Activated naive CD8-positive, alpha-beta T cell treated with anti-CD3 and anti-CD28 coated beads, Interleukin-2, amount 50 U/mL, for 24 hours (primary cell): ENCODE measurements at regions not wholly inside any gene's neighbourhood (a gene's known extent, or its start where the extent isn't known, plus 50 kb on each side); places are given as distances from the start of the nearest gene placed in this dataset.
"Not testable (repeated sequence)": the region's sequence is repeated elsewhere in the genome, so short reads cannot be mapped to it uniquely, and the experiment has no call there.

Experiments used
- ATAC-seq: fragments of 150-1000 bp; cut with Tn5 transposase; one replicate; pipeline ENCODE4 v1.10.0; 2021
- DNase-seq: peaks from one replicate; pipeline ENCODE4 v3.0.0; 2021
- H3K27ac Mint-ChIP-seq: one replicate; pipeline ENCODE4 v1.8.0; 2021; ENCODE audit warnings: mild to moderate bottlenecking, mixed read lengths
- H3K27me3 Mint-ChIP-seq: one replicate; pipeline ENCODE4 v1.8.0; 2021; ENCODE audit warnings: mixed read lengths
- H3K36me3 Mint-ChIP-seq: one replicate; pipeline ENCODE4 v1.8.0; 2021; ENCODE audit warnings: low read depth, mixed read lengths
- H3K4me1 Mint-ChIP-seq: one replicate; pipeline ENCODE4 v1.8.0; 2021; ENCODE audit warnings: mixed read lengths
- H3K4me3 Mint-ChIP-seq: one replicate; pipeline ENCODE4 v1.8.0; 2021; ENCODE audit warnings: mild to moderate bottlenecking, moderate library complexity, mixed read lengths
- H3K9me3 Mint-ChIP-seq: one replicate; pipeline ENCODE4 v1.8.0; 2021; ENCODE audit warnings: mixed read lengths

- H3K36me3 Mint-ChIP-seq, DNase-seq, H3K9me3 Mint-ChIP-seq, H3K27ac Mint-ChIP-seq, H3K27me3 Mint-ChIP-seq, ATAC-seq, H3K4me1 Mint-ChIP-seq, H3K4me3 Mint-ChIP-seq: not testable (repeated sequence)
Measured at GRCh38 chr2:90226465-90227072, 1535.1 kb downstream of the RPIA start.

GRCh38 chr2:90231199-90231598, 1539.7 kb downstream of the RPIA start:
- not testable (repeated sequence) for DNase-seq, H3K27ac Mint-ChIP-seq, ATAC-seq, H3K4me3 Mint-ChIP-seq, H3K36me3 Mint-ChIP-seq, H3K4me1 Mint-ChIP-seq, H3K9me3 Mint-ChIP-seq, H3K27me3 Mint-ChIP-seq

GRCh38 chr2:90235452-90235851, 1544.0 kb downstream of the RPIA start:
- H3K27me3 Mint-ChIP-seq, H3K9me3 Mint-ChIP-seq, ATAC-seq, H3K4me1 Mint-ChIP-seq, DNase-seq, H3K27ac Mint-ChIP-seq, H3K4me3 Mint-ChIP-seq, H3K36me3 Mint-ChIP-seq: not testable (repeated sequence)

GRCh38 chr2:90237923-90238361, 1546.5 kb downstream of the RPIA start:
- not testable (repeated sequence) for H3K27ac Mint-ChIP-seq, DNase-seq, H3K36me3 Mint-ChIP-seq, H3K27me3 Mint-ChIP-seq, ATAC-seq, H3K4me3 Mint-ChIP-seq, H3K9me3 Mint-ChIP-seq, H3K4me1 Mint-ChIP-seq

- DNase-seq, H3K27me3 Mint-ChIP-seq, H3K27ac Mint-ChIP-seq, ATAC-seq, H3K36me3 Mint-ChIP-seq, H3K4me3 Mint-ChIP-seq, H3K9me3 Mint-ChIP-seq, H3K4me1 Mint-ChIP-seq: not testable (repeated sequence)
Measured at GRCh38 chr2:90238505-90239230, 1547.2 kb downstream of the RPIA start.

GRCh38 chr2:90239769-90240168, 1548.3 kb downstream of the RPIA start:
- H3K27me3 Mint-ChIP-seq, H3K9me3 Mint-ChIP-seq, H3K36me3 Mint-ChIP-seq, H3K27ac Mint-ChIP-seq, DNase-seq, ATAC-seq, H3K4me1 Mint-ChIP-seq, H3K4me3 Mint-ChIP-seq: not testable (repeated sequence)

GRCh38 chr2:90244902-90245765, 1553.7 kb downstream of the RPIA start:
- H3K27ac Mint-ChIP-seq, DNase-seq, H3K9me3 Mint-ChIP-seq, ATAC-seq, H3K36me3 Mint-ChIP-seq, H3K4me3 Mint-ChIP-seq, H3K27me3 Mint-ChIP-seq, H3K4me1 Mint-ChIP-seq: not testable (repeated sequence)

- not testable (repeated sequence) for H3K4me3 Mint-ChIP-seq, DNase-seq, H3K27ac Mint-ChIP-seq, ATAC-seq, H3K27me3 Mint-ChIP-seq, H3K4me1 Mint-ChIP-seq, H3K9me3 Mint-ChIP-seq, H3K36me3 Mint-ChIP-seq
Measured at GRCh38 chr2:90248400-90248799, 1556.9 kb downstream of the RPIA start.

GRCh38 chr2:90250350-90250749, 1558.9 kb downstream of the RPIA start:
- not testable (repeated sequence) for DNase-seq, H3K27ac Mint-ChIP-seq, H3K27me3 Mint-ChIP-seq, ATAC-seq, H3K4me1 Mint-ChIP-seq, H3K9me3 Mint-ChIP-seq, H3K36me3 Mint-ChIP-seq, H3K4me3 Mint-ChIP-seq

GRCh38 chr2:90251576-90251975, 1560.1 kb downstream of the RPIA start:
- H3K27me3 Mint-ChIP-seq, ATAC-seq, DNase-seq, H3K27ac Mint-ChIP-seq, H3K36me3 Mint-ChIP-seq, H3K4me3 Mint-ChIP-seq, H3K4me1 Mint-ChIP-seq: not testable (repeated sequence)
- H3K9me3 Mint-ChIP-seq, result peaks cover 11% of the 10 kb centered on the region

GRCh38 chr2:90253306-90253705, 1561.8 kb downstream of the RPIA start:
- H3K36me3 Mint-ChIP-seq, H3K27ac Mint-ChIP-seq, H3K4me1 Mint-ChIP-seq, DNase-seq, ATAC-seq, H3K4me3 Mint-ChIP-seq: not testable (repeated sequence)
- peaks cover 11% of the 10 kb centered on the region for H3K27me3 Mint-ChIP-seq
- H3K9me3 Mint-ChIP-seq, result peaks cover 28% of the 10 kb centered on the region

- H3K9me3 Mint-ChIP-seq, H3K27me3 Mint-ChIP-seq, ATAC-seq, H3K4me1 Mint-ChIP-seq, H3K36me3 Mint-ChIP-seq, H3K4me3 Mint-ChIP-seq, DNase-seq, H3K27ac Mint-ChIP-seq: not testable (repeated sequence)
Measured at GRCh38 chr2:90266888-90267287, 1575.4 kb downstream of the RPIA start.

- H3K4me1 Mint-ChIP-seq, H3K36me3 Mint-ChIP-seq, H3K27me3 Mint-ChIP-seq, ATAC-seq, H3K4me3 Mint-ChIP-seq, H3K27ac Mint-ChIP-seq, H3K9me3 Mint-ChIP-seq, DNase-seq: not testable (repeated sequence)
Measured at GRCh38 chr2:90287751-90288150, 1596.3 kb downstream of the RPIA start.

GRCh38 chr2:90288396-90288795, 1596.9 kb downstream of the RPIA start:
- not testable (repeated sequence) for H3K27me3 Mint-ChIP-seq, H3K9me3 Mint-ChIP-seq, DNase-seq, H3K27ac Mint-ChIP-seq, H3K4me1 Mint-ChIP-seq, ATAC-seq, H3K36me3 Mint-ChIP-seq, H3K4me3 Mint-ChIP-seq
